ENCODE measurements at regions not wholly inside any gene's neighbourhood (a gene's known extent, or its start where the extent isn't known, plus 50 kb on each side); places are given as distances from the start of the nearest gene placed in this dataset.

DNA sequence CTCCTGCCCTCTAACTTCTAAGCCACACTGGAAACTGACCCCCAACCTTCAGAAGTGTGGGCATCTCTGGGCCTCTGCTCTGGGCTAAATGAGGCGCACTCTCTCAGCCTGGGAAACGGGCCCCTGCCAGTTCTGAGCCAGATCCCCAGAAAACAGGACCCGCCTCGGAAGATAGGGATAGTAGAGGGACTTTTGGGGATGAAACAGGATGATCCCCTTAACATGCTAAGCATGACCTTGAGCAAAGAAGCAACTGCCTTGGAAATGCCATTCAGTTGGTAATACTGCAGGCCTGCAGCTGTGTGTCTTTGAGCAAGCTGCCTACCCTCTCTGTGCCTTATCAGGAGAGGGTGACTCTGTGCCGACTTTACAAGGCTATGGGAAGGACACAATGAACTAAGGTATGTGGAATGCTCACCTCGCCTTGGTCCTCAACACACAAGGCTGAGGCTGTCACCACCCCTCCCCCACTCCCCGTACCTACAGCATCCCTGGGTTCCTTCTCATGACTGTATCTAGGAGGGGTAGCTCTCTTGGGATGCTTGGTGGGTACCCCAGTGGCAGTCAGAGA lies 54.0 kb downstream of the NCOR2 start:
- TF ChIP-seq, protein P1, sequence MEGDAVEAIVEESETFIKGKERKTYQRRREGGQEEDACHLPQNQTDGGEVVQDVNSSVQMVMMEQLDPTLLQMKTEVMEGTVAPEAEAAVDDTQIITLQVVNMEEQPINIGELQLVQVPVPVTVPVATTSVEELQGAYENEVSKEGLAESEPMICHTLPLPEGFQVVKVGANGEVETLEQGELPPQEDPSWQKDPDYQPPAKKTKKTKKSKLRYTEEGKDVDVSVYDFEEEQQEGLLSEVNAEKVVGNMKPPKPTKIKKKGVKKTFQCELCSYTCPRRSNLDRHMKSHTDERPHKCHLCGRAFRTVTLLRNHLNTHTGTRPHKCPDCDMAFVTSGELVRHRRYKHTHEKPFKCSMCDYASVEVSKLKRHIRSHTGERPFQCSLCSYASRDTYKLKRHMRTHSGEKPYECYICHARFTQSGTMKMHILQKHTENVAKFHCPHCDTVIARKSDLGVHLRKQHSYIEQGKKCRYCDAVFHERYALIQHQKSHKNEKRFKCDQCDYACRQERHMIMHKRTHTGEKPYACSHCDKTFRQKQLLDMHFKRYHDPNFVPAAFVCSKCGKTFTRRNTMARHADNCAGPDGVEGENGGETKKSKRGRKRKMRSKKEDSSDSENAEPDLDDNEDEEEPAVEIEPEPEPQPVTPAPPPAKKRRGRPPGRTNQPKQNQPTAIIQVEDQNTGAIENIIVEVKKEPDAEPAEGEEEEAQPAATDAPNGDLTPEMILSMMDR (IDR thresholded peaks at IDR 0.05; ENCODE audit: insufficient read depth, low read length, poor library complexity, severe bottlenecking) = no peak
- no peak for TF ChIP-seq EZH2phosphoT487 (conservative IDR thresholded peaks at IDR 0.05; ENCODE audit: low read length)

Data from SU-DHL-6 (cell line).